B cell (primary cell): ENCODE measurements at regions not wholly inside any gene's neighbourhood (a gene's known extent, or its start where the extent isn't known, plus 50 kb on each side); places are given as distances from the start of the nearest gene placed in this dataset.

ENCODE experiments used
- EZH2 ChIP-seq: IDR thresholded peaks from 2 replicates; pipeline ENCODE4 v1.6.1; 2012; ENCODE audit warnings: borderline replicate concordance, low read depth, mild to moderate bottlenecking, moderate library complexity, low read length; ENCODE audit not compliant: insufficient read depth, poor library complexity, severe bottlenecking
- TF ChIP-seq, protein P1 (sequence below): fragments of 200-600 bp; IDR thresholded peaks from one replicate; pipeline ENCODE4 v1.8.0; 2022; ENCODE audit warnings: antibody characterized with exemption, mild to moderate bottlenecking

DNA sequence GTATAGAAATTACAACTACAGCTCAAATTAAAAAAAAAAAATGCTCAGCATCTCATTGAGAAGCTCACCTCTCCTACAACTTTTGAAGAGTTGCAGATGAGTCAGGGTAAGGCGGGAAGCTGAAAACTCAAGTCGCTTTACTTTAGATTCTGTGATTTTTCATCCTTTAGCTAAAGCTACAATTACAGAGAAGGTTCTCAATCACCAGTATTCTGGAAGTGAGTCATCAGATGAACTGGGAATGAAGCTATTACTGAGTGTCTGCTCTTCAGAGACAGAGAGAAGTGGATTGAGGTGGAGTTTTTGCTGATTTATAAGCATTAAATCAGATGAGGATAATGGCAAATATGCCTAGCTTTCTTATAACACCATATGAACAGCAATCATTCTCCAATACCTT, 91.9 kb downstream of the TFAP2A start:
- TF ChIP-seq, protein P1, sequence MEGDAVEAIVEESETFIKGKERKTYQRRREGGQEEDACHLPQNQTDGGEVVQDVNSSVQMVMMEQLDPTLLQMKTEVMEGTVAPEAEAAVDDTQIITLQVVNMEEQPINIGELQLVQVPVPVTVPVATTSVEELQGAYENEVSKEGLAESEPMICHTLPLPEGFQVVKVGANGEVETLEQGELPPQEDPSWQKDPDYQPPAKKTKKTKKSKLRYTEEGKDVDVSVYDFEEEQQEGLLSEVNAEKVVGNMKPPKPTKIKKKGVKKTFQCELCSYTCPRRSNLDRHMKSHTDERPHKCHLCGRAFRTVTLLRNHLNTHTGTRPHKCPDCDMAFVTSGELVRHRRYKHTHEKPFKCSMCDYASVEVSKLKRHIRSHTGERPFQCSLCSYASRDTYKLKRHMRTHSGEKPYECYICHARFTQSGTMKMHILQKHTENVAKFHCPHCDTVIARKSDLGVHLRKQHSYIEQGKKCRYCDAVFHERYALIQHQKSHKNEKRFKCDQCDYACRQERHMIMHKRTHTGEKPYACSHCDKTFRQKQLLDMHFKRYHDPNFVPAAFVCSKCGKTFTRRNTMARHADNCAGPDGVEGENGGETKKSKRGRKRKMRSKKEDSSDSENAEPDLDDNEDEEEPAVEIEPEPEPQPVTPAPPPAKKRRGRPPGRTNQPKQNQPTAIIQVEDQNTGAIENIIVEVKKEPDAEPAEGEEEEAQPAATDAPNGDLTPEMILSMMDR, result no peak
- TF ChIP-seq EZH2, result no peak
